Neuron (in vitro differentiated cells): ENCODE measurements at regions not wholly inside any gene's neighbourhood (a gene's known extent, or its start where the extent isn't known, plus 50 kb on each side); places are given as distances from the start of the nearest gene placed in this dataset.

Experiments
- H2AFZ ChIP-seq: one replicate; pipeline ENCODE4 v1.6.1; 2013; ENCODE audit warnings: low read depth, mild to moderate bottlenecking, inconsistent platforms, low read length, moderate library complexity
- H3K27me3 ChIP-seq: one replicate; pipeline ENCODE4 v1.6.1; 2013; ENCODE audit warnings: low read length; ENCODE audit not compliant: insufficient read depth
- H3K36me3 ChIP-seq: one replicate; pipeline ENCODE4 v1.6.1; 2013; ENCODE audit warnings: low read length; ENCODE audit not compliant: insufficient read depth
- H3K4me1 ChIP-seq: one replicate; pipeline ENCODE4 v1.6.1; 2013; ENCODE audit warnings: low read length; ENCODE audit not compliant: insufficient read depth
- H3K4me3 ChIP-seq: 2 replicates; pipeline ENCODE4 v1.5.1; 2013; ENCODE audit warnings: mild to moderate bottlenecking, low read length, moderate library complexity
- H3K9me3 ChIP-seq: one replicate; pipeline ENCODE4 v1.6.1; 2013; ENCODE audit warnings: low read length

GRCh38 chr1:184298440-184299405, 88.1 kb upstream of the C1orf21 start:
- no peak overlapping the region for H3K4me3 ChIP-seq
- H3K36me3 ChIP-seq: no peaks in the 10 kb centered on the region
- H3K9me3 ChIP-seq: no peaks in the 10 kb centered on the region
- H2AFZ ChIP-seq: no peak overlapping the region
- H3K4me1 ChIP-seq: peaks cover 9% of the 10 kb centered on the region
- no peaks in the 10 kb centered on the region for H3K27me3 ChIP-seq

- Histone ChIP-seq H3K36me3 (no peaks in the 10 kb centered on the region), H3K4me1 (peaks cover 9% of the 10 kb centered on the region), H3K27me3 (no peaks in the 10 kb centered on the region), H3K9me3 (no peaks in the 10 kb centered on the region), H3K4me3 (no peak overlapping the region), H2AFZ (no peak overlapping the region)
Measured at GRCh38 chr1:184299406-184299790, 87.4 kb upstream of the C1orf21 start.

DNA sequence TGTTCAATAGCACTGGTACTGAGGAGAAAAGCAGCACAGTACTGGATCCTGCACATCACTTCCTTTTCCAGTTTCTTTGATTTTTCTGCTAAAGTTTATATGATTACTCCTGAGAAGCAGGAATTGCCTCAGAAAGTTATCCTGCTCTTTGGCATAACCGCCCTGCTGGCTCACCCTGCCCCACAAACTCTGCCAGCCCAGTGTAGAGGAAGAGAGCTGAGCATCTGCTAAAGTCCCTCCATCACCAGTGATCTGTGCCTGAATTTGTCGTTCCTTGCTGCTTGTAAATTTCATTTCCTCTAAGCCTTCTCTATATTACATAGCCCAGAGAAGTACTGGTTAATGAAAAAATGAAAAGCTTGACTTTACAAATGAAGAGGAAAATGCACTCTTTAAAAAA, 87.0 kb upstream of the C1orf21 start:
- no peaks in the 10 kb centered on the region for H3K27me3 ChIP-seq

DNA sequence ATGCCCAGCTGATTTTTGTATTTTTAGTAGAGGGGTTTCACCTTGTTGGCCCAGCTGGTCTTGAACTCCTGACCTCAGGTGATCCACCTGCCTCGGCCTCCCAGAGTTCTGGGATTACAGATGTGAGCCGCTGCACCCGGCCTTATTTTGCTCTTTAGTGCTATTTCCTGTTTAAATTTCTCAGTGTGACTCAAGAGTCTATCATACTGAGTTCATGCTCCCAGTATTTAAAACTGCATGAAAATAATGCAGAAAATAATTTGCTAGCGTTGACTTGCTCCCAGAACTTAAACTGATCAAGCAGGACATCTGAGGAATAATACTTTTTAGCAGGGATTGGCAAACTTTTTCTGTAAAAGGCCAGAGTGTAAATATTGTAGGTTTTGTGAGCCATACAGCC, 86.4 kb upstream of the C1orf21 start:
- H3K27me3 ChIP-seq: no peaks in the 10 kb centered on the region
- H3K4me1 ChIP-seq: peaks cover 9% of the 10 kb centered on the region
- no peaks in the 10 kb centered on the region for H3K9me3 ChIP-seq

More for the DNA sequence above, 87.0 kb upstream of the C1orf21 start:
- Histone ChIP-seq H2AFZ (no peak overlapping the region), H3K36me3 (no peaks in the 10 kb centered on the region), H3K9me3 (no peaks in the 10 kb centered on the region), H3K4me1 (peaks cover 9% of the 10 kb centered on the region), H3K4me3 (no peak overlapping the region)

DNA sequence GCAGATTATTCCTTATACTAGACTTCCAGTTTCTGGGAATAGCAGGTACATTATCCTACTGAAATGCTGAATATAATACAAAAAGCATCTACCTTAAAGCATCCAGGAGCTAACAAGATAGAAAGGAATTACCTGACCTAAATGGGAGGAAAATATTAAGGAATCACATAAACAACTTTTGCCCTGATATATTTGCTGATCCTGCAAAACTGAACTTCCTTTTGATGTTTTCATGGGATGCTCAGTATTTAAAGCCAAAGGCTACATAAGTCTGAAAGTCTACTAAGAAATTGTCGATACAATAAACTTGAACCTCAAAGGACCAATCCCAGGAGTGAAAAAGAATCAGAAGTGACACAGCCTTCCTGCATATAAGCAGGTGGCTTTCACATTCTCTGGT, 85.6 kb upstream of the C1orf21 start:
- no peaks in the 10 kb centered on the region for H3K9me3 ChIP-seq
- H3K27me3 ChIP-seq: no peaks in the 10 kb centered on the region
- H2AFZ ChIP-seq: no peak overlapping the region
- H3K4me1 ChIP-seq: peaks cover 9% of the 10 kb centered on the region
- H3K36me3 ChIP-seq: no peaks in the 10 kb centered on the region
- no peak overlapping the region for H3K4me3 ChIP-seq

More for the DNA sequence above, 86.4 kb upstream of the C1orf21 start:
- no peak overlapping the region for H2AFZ ChIP-seq
- H3K36me3 ChIP-seq: no peaks in the 10 kb centered on the region
- H3K4me3 ChIP-seq: no peak overlapping the region

DNA sequence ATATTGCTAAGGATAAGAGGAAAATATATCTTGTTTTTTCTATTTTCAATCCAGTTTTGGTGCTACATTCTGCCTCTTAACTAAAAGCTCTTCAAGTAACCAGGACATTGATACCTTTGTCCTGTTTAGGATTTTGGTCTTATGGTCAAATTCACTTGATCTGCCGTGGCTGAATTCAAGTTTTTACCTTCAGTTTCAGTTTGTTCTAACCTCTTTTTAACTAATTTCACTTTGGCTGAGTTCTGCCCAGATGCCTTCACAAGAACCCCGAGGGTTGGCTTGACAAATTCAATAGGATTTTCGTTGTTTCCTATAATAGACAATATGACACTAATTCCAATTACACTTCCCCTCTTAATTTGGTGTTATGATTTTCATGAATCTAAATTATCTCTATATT, 84.5 kb upstream of the C1orf21 start:
- H3K9me3 ChIP-seq: no peaks in the 10 kb centered on the region
- H3K4me3 ChIP-seq: no peak overlapping the region
- H2AFZ ChIP-seq: no peak overlapping the region
- H3K27me3 ChIP-seq: no peaks in the 10 kb centered on the region
- no peaks in the 10 kb centered on the region for H3K36me3 ChIP-seq
- peaks cover 9% of the 10 kb centered on the region for H3K4me1 ChIP-seq

- Histone ChIP-seq H2AFZ (no peak overlapping the region), H3K36me3 (no peaks in the 10 kb centered on the region), H3K4me3 (no peak overlapping the region), H3K27me3 (peaks cover 2% of the 10 kb centered on the region), H3K9me3 (no peaks in the 10 kb centered on the region), H3K4me1 (no peaks in the 10 kb centered on the region)
Measured at GRCh38 chr1:184310157-184310819, 76.5 kb upstream of the C1orf21 start.

DNA sequence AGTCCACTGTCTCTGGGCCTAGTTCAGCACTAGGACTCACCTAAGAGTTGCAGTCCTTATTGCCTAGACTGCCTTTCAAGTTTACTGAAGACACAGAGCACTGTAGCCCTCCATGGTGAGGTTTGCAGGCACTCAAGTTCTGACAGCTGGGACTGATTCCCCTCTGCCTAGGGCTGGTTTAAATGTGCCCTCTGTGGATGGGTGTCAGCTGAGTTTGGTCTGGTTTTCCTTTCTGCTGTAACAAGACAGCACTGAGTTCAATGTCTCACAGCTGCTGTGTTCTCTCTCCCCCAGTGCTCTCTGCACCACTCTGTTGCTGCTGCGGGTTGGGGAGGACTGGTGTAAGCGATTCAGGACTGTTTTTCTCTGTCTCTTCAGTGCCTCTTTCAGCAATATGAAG, 75.2 kb upstream of the C1orf21 start:
- Histone ChIP-seq H3K4me1 (no peaks in the 10 kb centered on the region), H3K36me3 (no peaks in the 10 kb centered on the region), H3K4me3 (no peak overlapping the region), H3K9me3 (no peaks in the 10 kb centered on the region), H3K27me3 (peaks cover 5% of the 10 kb centered on the region), H2AFZ (no peak overlapping the region)

DNA sequence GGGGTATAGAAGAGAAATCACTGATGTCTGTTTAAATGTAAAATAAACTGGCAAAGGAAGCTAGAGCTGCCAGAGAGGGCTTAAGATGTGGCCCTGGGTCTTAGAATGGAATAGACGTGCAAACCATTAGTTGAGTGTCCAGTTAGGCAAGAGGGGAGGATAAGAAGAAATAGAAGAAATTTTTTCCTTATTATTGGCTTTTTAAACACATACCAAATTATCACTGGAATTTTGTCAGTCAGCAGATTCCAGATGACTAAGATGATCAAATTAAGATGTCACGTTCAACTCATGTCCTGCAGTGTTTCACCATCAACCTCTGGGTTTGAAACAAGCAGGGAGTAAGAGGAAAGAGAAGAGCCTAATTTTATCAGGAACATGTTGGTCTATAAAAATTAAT, 71.6 kb upstream of the C1orf21 start:
- no peaks in the 10 kb centered on the region for H3K36me3 ChIP-seq
- no peak overlapping the region for H3K4me3 ChIP-seq
- H3K27me3 ChIP-seq: peaks cover 8% of the 10 kb centered on the region

DNA sequence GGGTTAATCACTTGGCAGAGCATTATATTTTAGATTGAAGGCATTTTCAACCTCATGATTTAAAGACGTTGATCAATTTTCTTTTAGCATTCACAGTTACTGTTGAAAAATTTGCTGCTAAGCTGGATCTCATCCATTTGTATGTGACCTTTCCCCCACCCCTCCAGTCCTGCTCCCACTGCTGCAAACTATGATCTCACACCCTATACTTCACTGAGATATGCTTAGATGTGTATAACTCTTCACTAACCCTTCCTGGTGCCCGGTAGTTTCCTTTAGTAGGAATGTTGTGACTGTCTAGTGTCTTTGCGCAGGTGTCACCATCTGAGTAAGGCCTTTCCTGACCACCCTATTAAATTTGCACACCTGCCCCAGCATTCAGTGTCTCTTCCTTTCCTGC, 67.0 kb upstream of the C1orf21 start:
- no peaks in the 10 kb centered on the region for H3K9me3 ChIP-seq
- H3K4me3 ChIP-seq: no peak overlapping the region
- peaks cover 6% of the 10 kb centered on the region for H3K27me3 ChIP-seq
- peaks cover 6% of the 10 kb centered on the region for H3K4me1 ChIP-seq
- H3K36me3 ChIP-seq: no peaks in the 10 kb centered on the region
- H2AFZ ChIP-seq: no peak overlapping the region

More for the DNA sequence above, 71.6 kb upstream of the C1orf21 start:
- Histone ChIP-seq H3K9me3 (no peaks in the 10 kb centered on the region), H2AFZ (no peak overlapping the region), H3K4me1 (peaks cover 1% of the 10 kb centered on the region)

GRCh38 chr1:184322253-184322652, 64.6 kb upstream of the C1orf21 start:
- Histone ChIP-seq H3K27me3 (peaks cover 3% of the 10 kb centered on the region), H3K36me3 (no peaks in the 10 kb centered on the region), H2AFZ (no peak overlapping the region), H3K9me3 (no peaks in the 10 kb centered on the region), H3K4me1 (peaks cover 6% of the 10 kb centered on the region), H3K4me3 (no peak overlapping the region)

DNA sequence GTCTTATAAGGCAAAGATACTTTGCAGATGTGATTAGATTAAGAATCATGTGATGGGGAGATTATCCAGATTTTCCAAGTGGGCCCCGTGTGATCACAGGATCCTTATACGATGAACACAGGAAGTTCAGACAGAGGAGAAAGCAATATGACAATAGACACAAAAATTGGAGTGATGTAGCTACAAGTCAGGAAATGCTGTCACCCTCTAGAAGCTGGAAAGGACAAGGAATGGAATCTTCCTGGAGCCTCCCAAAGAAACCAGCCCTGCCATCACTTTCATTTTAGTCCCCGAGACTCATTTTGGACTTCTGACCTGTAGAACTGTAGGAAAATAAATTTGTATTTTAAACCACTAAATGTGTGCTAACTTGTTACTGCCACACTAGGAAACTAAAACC, 61.9 kb upstream of the C1orf21 start:
- H2AFZ ChIP-seq: no peak overlapping the region
- peaks cover 12% of the 10 kb centered on the region for H3K4me1 ChIP-seq
- H3K36me3 ChIP-seq: no peaks in the 10 kb centered on the region
- H3K9me3 ChIP-seq: no peaks in the 10 kb centered on the region
- no peaks in the 10 kb centered on the region for H3K27me3 ChIP-seq
- no peak overlapping the region for H3K4me3 ChIP-seq

DNA sequence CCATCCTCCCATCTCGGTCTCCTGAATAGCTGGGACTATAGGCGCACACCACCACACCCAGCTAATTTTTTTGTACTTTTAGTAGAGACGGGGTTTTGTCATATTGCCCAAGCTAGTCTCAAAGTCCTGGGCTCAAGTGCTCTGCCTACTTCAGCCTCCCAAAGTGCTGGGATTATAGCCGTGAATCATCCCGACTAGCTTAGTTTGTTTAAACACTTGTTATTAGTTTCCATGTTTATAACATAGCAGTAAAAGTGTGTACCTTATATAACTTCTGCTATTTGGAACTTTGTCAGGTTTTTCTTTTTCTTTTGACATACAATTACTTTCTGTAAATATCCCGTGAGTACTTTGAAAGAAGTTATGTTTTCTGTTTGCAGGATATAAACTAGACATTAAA, 60.6 kb upstream of the C1orf21 start:
- Histone ChIP-seq H3K9me3 (no peaks in the 10 kb centered on the region), H3K4me3 (no peak overlapping the region), H2AFZ (no peak overlapping the region), H3K36me3 (no peaks in the 10 kb centered on the region), H3K27me3 (no peaks in the 10 kb centered on the region), H3K4me1 (peaks cover 23% of the 10 kb centered on the region)
